Mesenchymal stem cell (in vitro differentiated cells and primary cell): ENCODE measurements at regions not wholly inside any gene's neighbourhood (a gene's known extent, or its start where the extent isn't known, plus 50 kb on each side); places are given as distances from the start of the nearest gene placed in this dataset.

ENCODE experiments used
- DNase-seq: peaks from one replicate; pipeline ENCODE4 v3.0.0-alpha.2; 2013
- H2AFZ ChIP-seq: one replicate; pipeline ENCODE4 v1.6.1; 2013; ENCODE audit warnings: low read depth, mild to moderate bottlenecking, control low read depth, inconsistent platforms, low read length, moderate library complexity
- H2AK5ac ChIP-seq: 2 replicates; pipeline ENCODE4 v1.6.1; 2013; ENCODE audit warnings: low read length, moderate library complexity, mild to moderate bottlenecking, inconsistent platforms; ENCODE audit not compliant: severe bottlenecking
- H2BK120ac ChIP-seq: one replicate; pipeline ENCODE4 v1.6.1; 2013; ENCODE audit warnings: low read depth, mild to moderate bottlenecking, inconsistent platforms, low read length, moderate library complexity
- H2BK12ac ChIP-seq, 2 experiments: one replicate each; pipeline ENCODE4 v1.6.1; 2013; ENCODE audit warnings: inconsistent platforms in 2 of 2, low read length in 2 of 2, mild to moderate bottlenecking in 2 of 2, moderate library complexity in 2 of 2, control low read depth in 1 of 2
- H2BK15ac ChIP-seq: one replicate; pipeline ENCODE4 v1.6.1; 2013; ENCODE audit warnings: mild to moderate bottlenecking, low read depth, inconsistent platforms; ENCODE audit not compliant: poor library complexity, severe bottlenecking
- H2BK5ac ChIP-seq: 2 replicates; pipeline ENCODE4 v1.6.1; 2013; ENCODE audit warnings: low read depth, mild to moderate bottlenecking, low read length, control low read depth, inconsistent platforms; ENCODE audit not compliant: poor library complexity, severe bottlenecking
- H3K14ac ChIP-seq, 2 experiments: one replicate each; pipeline ENCODE4 v1.6.1; 2013; ENCODE audit warnings: inconsistent platforms in 2 of 2, low read length in 2 of 2, control low read depth in 1 of 2, mild to moderate bottlenecking in 1 of 2, moderate library complexity in 1 of 2
- H3K18ac ChIP-seq, 2 experiments: one replicate each; pipeline ENCODE4 v1.6.1; 2013; ENCODE audit warnings: inconsistent platforms in 2 of 2, low read length in 2 of 2, control low read depth in 1 of 2, low read depth in 1 of 2, mild to moderate bottlenecking in 1 of 2
- H3K23ac ChIP-seq, 2 experiments: one replicate each; pipeline ENCODE4 v1.6.1; 2013; ENCODE audit warnings: inconsistent platforms in 2 of 2, low read length in 2 of 2, mild to moderate bottlenecking in 2 of 2, moderate library complexity in 2 of 2, control low read depth in 1 of 2
- H3K27ac ChIP-seq: 2 replicates; pipeline ENCODE4 v1.5.1; 2013; ENCODE audit warnings: mild to moderate bottlenecking, moderate library complexity, low read length, control low read depth, inconsistent platforms; ENCODE audit not compliant: poor library complexity, severe bottlenecking
- H3K27me3 ChIP-seq, 2 experiments: 2 replicates each; pipeline versions ENCODE4 v1.6.1 to v1.7.0; 2013; ENCODE audit warnings: low read length in 2 of 2, mild to moderate bottlenecking in 2 of 2, moderate library complexity in 2 of 2, control low read depth in 1 of 2, inconsistent platforms in 1 of 2; ENCODE audit not compliant: control insufficient read depth in 1 of 2, insufficient read depth in 1 of 2
- H3K36me3 ChIP-seq, 2 experiments: 2 replicates each; pipeline versions ENCODE4 v1.6.1 to v1.7.0; 2013; ENCODE audit warnings: low read length in 2 of 2, control low read depth in 1 of 2, inconsistent platforms in 1 of 2, low read depth in 1 of 2, mild to moderate bottlenecking in 1 of 2; ENCODE audit not compliant: insufficient read depth in 2 of 2, control insufficient read depth in 1 of 2
- H3K4ac ChIP-seq, 2 experiments: one replicate each; pipeline ENCODE4 v1.6.1; 2013; ENCODE audit warnings: inconsistent platforms in 2 of 2, low read length in 2 of 2, mild to moderate bottlenecking in 2 of 2, moderate library complexity in 2 of 2, control low read depth in 1 of 2, low read depth in 1 of 2
- H3K4me1 ChIP-seq: 2 replicates; pipeline ENCODE4 v1.6.1; 2013; ENCODE audit warnings: low read depth, low read length, control low read depth; ENCODE audit not compliant: control insufficient read depth, insufficient read depth
- H3K4me2 ChIP-seq: 2 replicates; pipeline ENCODE4 v1.6.1; 2013; ENCODE audit warnings: low read length, mild to moderate bottlenecking, inconsistent platforms; ENCODE audit not compliant: poor library complexity, severe bottlenecking
- H3K4me3 ChIP-seq, 2 experiments: 2 replicates each; pipeline versions ENCODE4 v1.5.1 to v1.7.0; 2013; ENCODE audit warnings: low read length in 2 of 2, mild to moderate bottlenecking in 2 of 2, control low read depth in 1 of 2, low read depth in 1 of 2; ENCODE audit not compliant: insufficient read depth in 1 of 2
- H3K79me1 ChIP-seq: replicated peaks from 2 replicates; pipeline ENCODE4 v1.6.1; 2013; ENCODE audit warnings: mild to moderate bottlenecking, control low read depth, low read length, inconsistent platforms; ENCODE audit not compliant: poor library complexity, severe bottlenecking
- H3K9ac ChIP-seq: 2 replicates; pipeline ENCODE4 v1.7.0; 2013; ENCODE audit warnings: mild to moderate bottlenecking, low read length, moderate library complexity
- H3K9me3 ChIP-seq: 2 replicates; pipeline ENCODE4 v1.7.0; 2013; ENCODE audit warnings: mild to moderate bottlenecking, low read length; ENCODE audit not compliant: control insufficient read depth
- H4K8ac ChIP-seq: one replicate; pipeline ENCODE4 v1.6.1; 2013; ENCODE audit warnings: inconsistent platforms, mild to moderate bottlenecking, low read length, moderate library complexity
- H4K91ac ChIP-seq: one replicate; pipeline ENCODE4 v1.6.1; 2013; ENCODE audit warnings: mild to moderate bottlenecking, low read length, inconsistent platforms
- WGBS: methylation state at CpG from one replicate; pipeline ENCODE4 v1.1.7; 2013; ENCODE audit warnings: mixed read lengths; 5-methylcytosine and 5-hydroxymethylcytosine counted together

DNA sequence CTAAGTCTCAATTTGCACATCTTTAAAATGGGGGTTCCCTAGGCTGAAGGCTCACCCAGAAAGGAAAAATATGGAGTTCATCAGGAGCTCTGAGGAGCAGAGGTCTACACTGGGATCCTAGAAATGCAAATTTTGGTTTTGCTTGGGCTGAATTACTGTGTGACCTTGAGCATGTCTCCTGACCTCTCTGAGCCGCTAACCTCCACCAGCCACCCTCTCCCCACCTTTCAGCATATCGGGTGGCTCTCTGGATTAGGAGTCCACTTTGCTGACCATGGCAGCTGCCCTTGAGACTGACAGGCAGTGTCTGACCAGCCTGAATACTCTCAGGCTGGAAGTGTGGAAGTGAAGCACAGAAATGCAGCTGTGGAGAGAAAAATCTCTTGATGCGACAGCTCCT, 165.9 kb upstream of the LRFN2 start:
- Histone ChIP-seq H3K18ac (no peak overlapping the region), H3K36me3 (no peaks in the 10 kb centered on the region), H3K4me3 (no peak overlapping the region), H3K79me1 (no peaks in the 10 kb centered on the region), H2BK12ac (peak overlapping the region in 1 of 2 experiments; percentile 11), H2BK15ac (no peak overlapping the region), H3K27ac (no peak overlapping the region), H4K91ac (no peak overlapping the region), H3K14ac (no peak overlapping the region), H3K9me3 (no peaks in the 10 kb centered on the region), H2BK120ac (no peak overlapping the region), H2AFZ (no peak overlapping the region), H3K27me3 (peaks cover 52 to 72% of the 10 kb centered on the region in 2 experiments), H2AK5ac (no peak overlapping the region), H3K4me2 (no peak overlapping the region), H3K4ac (no peak overlapping the region), H3K4me1 (no peaks in the 10 kb centered on the region), H3K9ac (no peak overlapping the region), H2BK5ac (no peak overlapping the region), H4K8ac (no peak overlapping the region), H3K23ac (no peak overlapping the region)
- no peak for DNase-seq
- WGBS = 75% methylated on average over 3 of the region's 3 CpGs

DNA sequence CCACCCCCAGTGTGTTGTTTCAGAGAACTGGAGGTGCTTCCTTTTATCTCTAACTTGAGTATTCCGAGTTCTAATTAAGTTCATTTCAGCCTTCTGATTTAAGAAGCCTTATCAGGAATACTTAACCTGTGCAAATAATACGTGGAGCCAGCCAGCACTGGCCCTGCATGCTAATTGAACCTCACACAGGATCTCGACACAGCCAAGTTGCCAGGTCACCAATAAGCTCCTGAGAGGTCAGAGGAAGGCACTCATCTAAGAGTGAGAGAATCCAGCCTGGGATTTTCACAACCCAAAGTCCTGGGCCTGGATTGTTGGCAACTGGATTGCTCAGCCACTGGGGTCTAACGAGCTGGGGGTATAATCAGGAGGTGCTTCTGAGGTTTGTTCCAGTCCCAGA, 157.7 kb upstream of the LRFN2 start:
- Histone ChIP-seq H3K18ac (no peak overlapping the region), H2BK5ac (no peak overlapping the region), H3K27me3 (peaks cover 37 to 85% of the 10 kb centered on the region in 2 experiments), H2BK15ac (no peak overlapping the region), H3K27ac (no peak overlapping the region), H3K4me1 (no peaks in the 10 kb centered on the region), H3K9ac (no peak overlapping the region), H2BK120ac (no peak overlapping the region), H4K8ac (no peak overlapping the region), H3K14ac (no peak overlapping the region), H4K91ac (no peak overlapping the region), H3K36me3 (no peaks in the 10 kb centered on the region), H3K4me2 (no peak overlapping the region), H2AFZ (no peak overlapping the region), H3K4me3 (no peak overlapping the region), H3K4ac (no peak overlapping the region), H3K23ac (no peak overlapping the region), H3K9me3 (no peaks in the 10 kb centered on the region), H2BK12ac (no peak overlapping the region), H2AK5ac (no peak overlapping the region), H3K79me1 (no peaks in the 10 kb centered on the region)
- WGBS = 32% methylated on average over 4 of the region's 4 CpGs
- no peak for DNase-seq

DNA sequence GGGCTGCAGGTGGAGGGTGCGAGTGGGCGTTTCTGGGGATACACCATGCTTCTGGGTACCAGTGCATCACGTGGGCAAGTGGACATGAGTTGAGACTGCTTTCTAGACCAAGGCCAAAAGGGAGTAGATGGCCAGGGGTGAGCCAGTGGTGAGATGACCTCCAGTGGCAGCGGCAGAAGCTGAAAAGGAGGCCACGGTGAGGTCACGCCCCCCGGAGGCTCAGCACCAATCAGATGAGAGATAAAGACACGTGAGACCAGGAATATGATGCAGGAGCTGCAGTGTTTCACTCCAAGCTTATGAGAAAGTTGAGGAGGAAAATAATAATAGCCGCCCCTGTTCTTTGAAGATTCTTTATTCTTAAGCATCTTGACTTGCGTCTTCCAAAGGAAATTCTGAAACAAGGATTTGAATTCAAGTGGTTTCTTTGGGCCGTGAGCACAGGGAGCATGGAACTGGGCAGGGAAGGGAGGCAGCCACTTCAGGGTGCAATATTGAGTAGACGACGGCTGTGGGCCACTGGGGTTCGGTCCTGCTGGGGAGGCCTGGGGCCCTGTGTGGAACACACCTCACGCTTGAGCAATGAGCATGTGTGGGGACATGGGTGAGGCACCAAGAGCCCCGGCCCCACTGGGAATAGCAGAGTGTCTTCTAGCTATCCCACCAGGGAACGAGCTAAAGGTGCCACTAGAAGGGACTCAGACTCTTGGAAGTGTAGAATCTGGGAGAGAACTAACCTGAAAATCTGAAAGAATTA, 156.7 kb upstream of the LRFN2 start:
- Histone ChIP-seq H3K18ac (no peak overlapping the region), H3K9ac (no peak overlapping the region), H4K91ac (no peak overlapping the region), H3K4me3 (no peak overlapping the region), H2AFZ (no peak overlapping the region), H3K4me1 (no peaks in the 10 kb centered on the region), H4K8ac (no peak overlapping the region), H3K79me1 (no peaks in the 10 kb centered on the region), H3K36me3 (no peaks in the 10 kb centered on the region), H3K4me2 (no peak overlapping the region), H3K14ac (no peak overlapping the region), H3K27ac (no peak overlapping the region), H2BK5ac (no peak overlapping the region), H3K27me3 (peaks cover 39 to 89% of the 10 kb centered on the region in 2 experiments), H2BK12ac (no peak overlapping the region), H3K23ac (no peak overlapping the region), H3K4ac (no peak overlapping the region), H2AK5ac (no peak overlapping the region), H2BK15ac (no peak overlapping the region), H3K9me3 (no peaks in the 10 kb centered on the region), H2BK120ac (no peak overlapping the region)
- 85% methylated on average over 17 of the region's 17 CpGs for WGBS
- no peak for DNase-seq

DNA sequence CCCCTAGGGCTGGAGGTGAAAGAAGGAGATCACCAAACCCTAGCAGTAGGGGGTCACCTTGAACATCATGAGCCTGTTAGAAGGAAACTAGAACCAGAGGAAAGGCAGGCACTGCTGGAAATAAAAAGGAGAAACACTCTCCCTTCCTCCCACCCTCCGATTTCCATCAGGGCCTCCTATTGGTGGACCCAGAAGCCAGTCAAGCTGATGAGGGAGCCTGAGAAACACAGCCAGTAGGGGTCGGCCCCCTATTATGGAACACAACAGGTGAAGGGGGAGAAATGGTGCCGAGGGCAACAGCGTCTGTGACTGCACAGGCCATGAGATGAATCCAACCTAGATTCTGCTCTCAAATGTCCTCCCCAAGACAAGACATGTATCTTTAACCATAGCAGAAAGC, 156.1 kb upstream of the LRFN2 start:
- no peak overlapping the region for H3K4me2 ChIP-seq
- H3K27me3 ChIP-seq = peaks cover 41 to 89% of the 10 kb centered on the region in 2 experiments
- H4K91ac ChIP-seq = no peak overlapping the region
- H3K14ac ChIP-seq = no peak overlapping the region
- H2BK12ac ChIP-seq = no peak overlapping the region
- no peak overlapping the region for H4K8ac ChIP-seq
- H3K36me3 ChIP-seq = no peaks in the 10 kb centered on the region
- H3K4me1 ChIP-seq = no peaks in the 10 kb centered on the region
- H2AFZ ChIP-seq = no peak overlapping the region
- no peaks in the 10 kb centered on the region for H3K79me1 ChIP-seq
- DNase-seq = no peak
- no peak overlapping the region for H3K9ac ChIP-seq
- H3K23ac ChIP-seq = no peak overlapping the region
- 65% methylated on average over 3 of the region's 4 CpGs for WGBS
- H3K4ac ChIP-seq = no peak overlapping the region
- no peak overlapping the region for H2BK120ac ChIP-seq
- H3K9me3 ChIP-seq = no peaks in the 10 kb centered on the region
- no peak overlapping the region for H3K27ac ChIP-seq
- H3K4me3 ChIP-seq = no peak overlapping the region
- no peak overlapping the region for H3K18ac ChIP-seq
- no peak overlapping the region for H2BK5ac ChIP-seq
- no peak overlapping the region for H2AK5ac ChIP-seq
- no peak overlapping the region for H2BK15ac ChIP-seq
